ENCODE measurements at regions not wholly inside any gene's neighbourhood (a gene's known extent, or its start where the extent isn't known, plus 50 kb on each side); places are given as distances from the start of the nearest gene placed in this dataset.

DNA sequence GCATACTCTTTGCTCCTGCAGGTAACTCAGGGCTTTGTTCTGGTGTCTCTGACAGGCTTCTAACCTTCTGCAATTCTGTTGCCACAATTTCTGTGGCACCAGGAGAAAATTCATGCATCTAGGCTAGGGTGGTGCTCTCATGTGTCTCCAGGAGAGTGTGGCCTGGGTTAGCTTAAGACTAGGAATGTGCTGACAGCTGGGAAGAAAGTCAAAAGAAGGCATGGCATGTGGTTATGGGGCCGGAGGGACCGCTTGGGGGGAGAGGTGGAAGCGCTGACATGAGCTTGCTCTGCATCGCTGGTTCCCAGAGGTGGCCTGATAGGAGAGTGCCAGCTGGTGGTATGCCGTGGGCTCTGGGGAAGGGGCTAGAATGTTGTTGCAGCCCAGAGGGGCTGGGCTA, 173.3 kb upstream of the TNP1 start:
- H3K4me3 ChIP-seq (ENCODE audit: low read depth, low read length) = no peak overlapping the region
- TF ChIP-seq, protein P1, sequence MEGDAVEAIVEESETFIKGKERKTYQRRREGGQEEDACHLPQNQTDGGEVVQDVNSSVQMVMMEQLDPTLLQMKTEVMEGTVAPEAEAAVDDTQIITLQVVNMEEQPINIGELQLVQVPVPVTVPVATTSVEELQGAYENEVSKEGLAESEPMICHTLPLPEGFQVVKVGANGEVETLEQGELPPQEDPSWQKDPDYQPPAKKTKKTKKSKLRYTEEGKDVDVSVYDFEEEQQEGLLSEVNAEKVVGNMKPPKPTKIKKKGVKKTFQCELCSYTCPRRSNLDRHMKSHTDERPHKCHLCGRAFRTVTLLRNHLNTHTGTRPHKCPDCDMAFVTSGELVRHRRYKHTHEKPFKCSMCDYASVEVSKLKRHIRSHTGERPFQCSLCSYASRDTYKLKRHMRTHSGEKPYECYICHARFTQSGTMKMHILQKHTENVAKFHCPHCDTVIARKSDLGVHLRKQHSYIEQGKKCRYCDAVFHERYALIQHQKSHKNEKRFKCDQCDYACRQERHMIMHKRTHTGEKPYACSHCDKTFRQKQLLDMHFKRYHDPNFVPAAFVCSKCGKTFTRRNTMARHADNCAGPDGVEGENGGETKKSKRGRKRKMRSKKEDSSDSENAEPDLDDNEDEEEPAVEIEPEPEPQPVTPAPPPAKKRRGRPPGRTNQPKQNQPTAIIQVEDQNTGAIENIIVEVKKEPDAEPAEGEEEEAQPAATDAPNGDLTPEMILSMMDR (conservative IDR thresholded peaks at IDR 0.05; ENCODE audit: low read depth, low read length) = no peak
- DNase-seq (ENCODE audit: low read depth) = no peak

DNA sequence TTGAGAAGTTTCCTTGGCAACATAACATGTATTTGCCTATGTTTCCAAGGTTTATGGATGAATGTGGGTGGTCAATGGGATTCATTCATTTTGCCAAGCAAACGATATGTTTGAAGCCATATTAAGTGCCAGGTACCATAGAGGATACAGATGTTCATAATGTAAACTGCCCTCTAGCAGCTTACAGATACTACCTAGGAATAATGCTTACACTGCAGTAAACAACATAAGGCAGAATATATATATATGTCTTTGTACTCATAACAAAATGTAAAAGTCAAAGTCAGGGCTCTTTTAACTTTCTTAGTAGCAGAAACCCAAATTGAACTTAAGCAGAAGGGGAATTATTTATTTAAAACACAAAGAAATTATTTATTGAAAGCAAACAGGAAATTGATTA, 171.6 kb upstream of the TNP1 start:
- no peak overlapping the region for H3K4me3 ChIP-seq (ENCODE audit: low read depth, low read length)
- TF ChIP-seq, protein P1 (conservative IDR thresholded peaks at IDR 0.05; ENCODE audit: low read depth, low read length) = no peak
- no peak for DNase-seq (ENCODE audit: low read depth)

DNA sequence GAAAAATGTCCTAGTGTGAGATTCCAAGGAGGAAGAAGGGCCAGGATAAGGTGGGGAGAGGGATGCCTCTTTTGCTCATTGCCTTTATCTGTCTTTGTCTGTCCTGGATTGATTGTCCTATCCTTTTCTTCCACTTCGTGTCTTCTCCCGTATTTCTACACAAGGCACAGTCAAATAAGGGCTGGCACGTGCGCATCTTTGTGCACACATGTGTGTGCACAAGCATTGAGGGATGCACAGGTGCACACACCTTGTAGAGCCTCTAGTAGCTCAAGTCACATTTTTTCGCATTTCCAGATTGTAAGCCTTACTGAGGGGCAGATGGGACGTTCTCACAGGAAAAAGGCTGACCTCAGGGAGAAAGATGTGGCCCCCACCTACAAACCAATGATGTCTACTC, 170.2 kb upstream of the TNP1 start:
- no peak overlapping the region for H3K4me3 ChIP-seq (ENCODE audit: low read depth, low read length)
- DNase-seq (ENCODE audit: low read depth) = no peak
- TF ChIP-seq, protein P1 (conservative IDR thresholded peaks at IDR 0.05; ENCODE audit: low read depth, low read length) = no peak

DNA sequence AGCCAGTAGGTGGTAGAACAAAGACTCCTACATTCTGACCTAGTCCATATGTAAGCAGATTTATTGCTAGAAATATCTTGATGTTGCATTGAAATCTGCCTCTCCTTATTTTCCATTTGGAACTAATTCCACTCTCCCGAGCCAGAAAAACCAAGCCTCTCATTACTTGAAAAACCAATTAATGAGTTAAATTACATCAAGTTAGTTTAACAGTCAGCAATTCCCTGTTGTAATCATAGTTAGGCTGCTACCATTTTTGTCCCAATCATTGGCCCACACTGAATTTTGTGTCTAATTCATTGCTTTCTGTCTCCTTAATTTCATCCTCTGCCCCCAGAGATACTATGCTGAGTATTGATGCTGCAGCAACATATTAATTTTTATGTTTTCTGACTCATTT, 168.3 kb upstream of the TNP1 start:
- no peak overlapping the region for H3K4me3 ChIP-seq (ENCODE audit: low read depth, low read length)
- TF ChIP-seq, protein P1 (conservative IDR thresholded peaks at IDR 0.05; ENCODE audit: low read depth, low read length) = no peak
- DNase-seq (ENCODE audit: low read depth) = no peak

DNA sequence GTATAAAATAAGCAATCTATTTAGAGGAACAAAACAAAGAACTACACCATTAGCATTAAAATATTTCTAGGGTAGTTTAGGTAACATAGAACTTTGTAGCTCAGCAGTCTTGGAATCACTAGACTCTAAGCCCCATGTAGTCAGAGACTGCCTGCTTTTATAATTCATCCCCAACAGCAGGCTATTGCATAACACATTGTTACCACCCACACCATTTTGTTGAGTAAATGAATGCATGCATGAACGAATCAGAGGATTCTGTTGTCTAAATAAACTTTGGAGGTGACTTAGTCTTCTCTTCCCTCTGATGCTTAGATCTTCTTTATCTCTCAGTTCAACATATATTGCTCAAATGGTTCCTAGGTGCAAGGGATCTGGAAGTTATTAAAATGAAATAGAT, 167.6 kb upstream of the TNP1 start:
- H3K4me3 ChIP-seq (ENCODE audit: low read depth, low read length) = no peak overlapping the region
- DNase-seq (ENCODE audit: low read depth) = peak; percentile 7
- TF ChIP-seq, protein P1 (conservative IDR thresholded peaks at IDR 0.05; ENCODE audit: low read depth, low read length) = no peak

DNA sequence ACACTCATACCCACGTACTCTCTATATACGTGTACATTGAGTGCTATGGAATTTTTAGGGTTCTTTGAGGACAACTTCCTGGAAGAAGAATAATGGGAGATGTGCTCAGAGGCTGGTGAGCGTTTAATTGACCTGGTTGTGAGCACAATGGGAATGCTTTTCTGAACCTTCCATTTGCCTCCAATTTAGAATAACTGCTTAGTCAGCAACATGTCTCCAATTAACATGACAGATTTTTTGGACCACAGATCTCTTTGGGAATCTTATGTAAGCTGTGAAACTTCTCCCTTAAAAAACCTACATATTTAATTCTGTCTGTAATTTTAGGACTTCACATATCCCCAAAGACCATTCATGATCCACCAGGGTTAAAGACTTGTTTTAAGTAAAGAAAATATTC, 166.7 kb upstream of the TNP1 start:
- TF ChIP-seq, protein P1 (conservative IDR thresholded peaks at IDR 0.05; ENCODE audit: low read depth, low read length) = no peak
- no peak for DNase-seq (ENCODE audit: low read depth)
- no peak overlapping the region for H3K4me3 ChIP-seq (ENCODE audit: low read depth, low read length)

DNA sequence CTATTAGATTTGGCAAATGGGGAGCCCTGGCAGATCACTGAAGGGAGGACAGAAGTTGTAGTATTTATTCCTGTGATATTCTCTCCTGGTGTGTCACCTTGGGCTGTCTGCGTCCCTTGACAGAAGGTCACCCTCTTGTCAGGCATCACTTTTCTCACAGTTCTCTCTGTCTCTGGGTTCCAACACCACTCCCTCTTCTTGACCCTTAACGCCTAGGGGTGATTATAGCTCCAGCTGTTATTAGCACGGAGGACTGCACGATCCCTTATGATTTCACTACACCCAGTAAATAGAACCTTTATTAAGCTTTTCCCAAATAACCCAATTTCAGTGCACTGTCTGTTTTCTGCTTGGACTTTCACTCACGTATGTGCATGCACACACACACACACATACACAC, 166.3 kb upstream of the TNP1 start:
- no peak overlapping the region for H3K4me3 ChIP-seq (ENCODE audit: low read depth, low read length)
- DNase-seq (ENCODE audit: low read depth) = no peak
- TF ChIP-seq, protein P1 (conservative IDR thresholded peaks at IDR 0.05; ENCODE audit: low read depth, low read length) = no peak

Data from epithelial cell of proximal tubule (primary cell).